Lung (tissue), 11 donors: ENCODE measurements at regions not wholly inside any gene's neighbourhood (a gene's known extent, or its start where the extent isn't known, plus 50 kb on each side); places are given as distances from the start of the nearest gene placed in this dataset.

Experiments used
- ATAC-seq: fragments of 200-7000 bp; cut with Tn5 transposase; one replicate; pipeline ENCODE4 v1.9.1; 2020; ENCODE audit warnings: moderate number of reproducible peaks; ENCODE audit not compliant: insufficient read depth, low FRiP score
- DNase-seq, 3 donors: peaks; one replicate each; pipeline ENCODE4 v3.0.0-alpha.2; 2013 to 2017
- H3K27ac ChIP-seq, 2 donors: one replicate each; pipeline ENCODE4 v1.5.1; 2013; ENCODE audit warnings: mild to moderate bottlenecking in 2 of 2, moderate library complexity in 2 of 2, control low read depth in 1 of 2, inconsistent platforms in 1 of 2, low read depth in 1 of 2, low read length in 1 of 2
- H3K27me3 ChIP-seq, 3 donors: one replicate each; pipeline ENCODE4 v1.5.1; 2013; ENCODE audit warnings: low read length in 2 of 3; ENCODE audit not compliant: control insufficient read depth in 3 of 3, insufficient read depth in 3 of 3
- H3K36me3 ChIP-seq, 4 donors: one replicate each; pipeline ENCODE4 v1.5.1; 2013; ENCODE audit warnings: low read length in 4 of 4, mild to moderate bottlenecking in 1 of 4, moderate library complexity in 1 of 4; ENCODE audit not compliant: control insufficient read depth in 4 of 4, insufficient read depth in 4 of 4
- H3K4me1 ChIP-seq, 5 donors: one replicate each; pipeline ENCODE4 v1.5.1; 2013; ENCODE audit warnings: low read length in 5 of 5, mild to moderate bottlenecking in 2 of 5, moderate library complexity in 1 of 5; ENCODE audit not compliant: control insufficient read depth in 5 of 5, insufficient read depth in 5 of 5
- H3K4me3 ChIP-seq: one replicate; pipeline ENCODE4 v1.5.1; 2013; ENCODE audit warnings: mild to moderate bottlenecking, control low read depth, moderate library complexity
- H3K9ac ChIP-seq, 2 donors: one replicate each; pipeline ENCODE4 v1.5.1; 2013; ENCODE audit warnings: low read length in 2 of 2, control low read depth in 1 of 2; ENCODE audit not compliant: insufficient read depth in 1 of 2
- H3K9me3 ChIP-seq, 4 donors: one replicate each; pipeline ENCODE4 v1.5.1; 2013; ENCODE audit warnings: low read length in 3 of 4, mild to moderate bottlenecking in 1 of 4, moderate library complexity in 1 of 4; ENCODE audit not compliant: control insufficient read depth in 4 of 4, insufficient read depth in 3 of 4
- WGBS, 2 donors: extraction: QIAGEN DNeasy Blood & Tissue Kit; methylation state at CpG; one replicate each; pipeline ENCODE4 v1.1.7; 2013; 5-methylcytosine and 5-hydroxymethylcytosine counted together
- TF ChIP-seq, protein P1 (sequence below): IDR thresholded peaks from 2 replicates; pipeline ENCODE4 v1.5.1; 2012; ENCODE audit warnings: mild to moderate bottlenecking; ENCODE audit errors: control extremely low read depth, extremely low read depth
- donor health status: control.
- donor health status: control.
- donor health status: Bipolar disorder and iron deficiency.
- donor health status: healthy.
- donor health status: DM: yes; HTN: yes; CAD: no.

DNA sequence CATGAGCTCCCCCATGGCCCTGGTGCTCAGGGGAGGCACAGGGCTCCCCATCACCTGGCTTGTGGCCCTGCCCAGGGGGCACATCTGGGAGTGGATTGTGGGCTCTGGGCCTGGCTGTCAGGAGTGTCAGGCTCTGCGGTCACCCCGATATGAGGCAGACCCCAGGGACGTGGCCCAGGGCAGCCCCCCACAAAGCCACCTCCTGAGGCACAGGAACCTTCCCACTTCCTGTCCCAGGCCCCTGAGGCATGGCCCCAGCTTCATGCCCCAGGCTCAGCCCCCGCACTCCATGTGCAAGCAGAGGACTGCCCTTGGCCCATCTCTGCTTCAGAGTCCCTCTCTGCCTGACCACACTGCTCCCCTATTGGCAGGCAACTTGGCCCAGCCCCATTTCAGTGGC is 160.3 kb downstream of the PCTP start:
- H3K27me3 ChIP-seq: no peaks in the 10 kb centered on the region
- TF ChIP-seq, protein P1, sequence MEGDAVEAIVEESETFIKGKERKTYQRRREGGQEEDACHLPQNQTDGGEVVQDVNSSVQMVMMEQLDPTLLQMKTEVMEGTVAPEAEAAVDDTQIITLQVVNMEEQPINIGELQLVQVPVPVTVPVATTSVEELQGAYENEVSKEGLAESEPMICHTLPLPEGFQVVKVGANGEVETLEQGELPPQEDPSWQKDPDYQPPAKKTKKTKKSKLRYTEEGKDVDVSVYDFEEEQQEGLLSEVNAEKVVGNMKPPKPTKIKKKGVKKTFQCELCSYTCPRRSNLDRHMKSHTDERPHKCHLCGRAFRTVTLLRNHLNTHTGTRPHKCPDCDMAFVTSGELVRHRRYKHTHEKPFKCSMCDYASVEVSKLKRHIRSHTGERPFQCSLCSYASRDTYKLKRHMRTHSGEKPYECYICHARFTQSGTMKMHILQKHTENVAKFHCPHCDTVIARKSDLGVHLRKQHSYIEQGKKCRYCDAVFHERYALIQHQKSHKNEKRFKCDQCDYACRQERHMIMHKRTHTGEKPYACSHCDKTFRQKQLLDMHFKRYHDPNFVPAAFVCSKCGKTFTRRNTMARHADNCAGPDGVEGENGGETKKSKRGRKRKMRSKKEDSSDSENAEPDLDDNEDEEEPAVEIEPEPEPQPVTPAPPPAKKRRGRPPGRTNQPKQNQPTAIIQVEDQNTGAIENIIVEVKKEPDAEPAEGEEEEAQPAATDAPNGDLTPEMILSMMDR: no peak
- H3K4me3 ChIP-seq: no peak overlapping the region
- ATAC-seq: no peak
- 92% methylated on average over 4 of the region's 4 CpGs for WGBS, 2 donors
- H3K9ac ChIP-seq: no peak overlapping the region
- no peak for DNase-seq
- H3K36me3 ChIP-seq: no peaks in the 10 kb centered on the region
- no peaks in the 10 kb centered on the region for H3K4me1 ChIP-seq
- H3K9me3 ChIP-seq: peaks cover 0 to 9% (median 0%) of the 10 kb centered on the region in 4 donors
- H3K27ac ChIP-seq: no peak overlapping the region

- Histone ChIP-seq H3K9me3 (peaks cover 0 to 5% (median under 1%) of the 10 kb centered on the region in 4 donors), H3K4me3 (no peak overlapping the region), H3K36me3 (no peaks in the 10 kb centered on the region), H3K27ac (no peak overlapping the region), H3K9ac (no peak overlapping the region), H3K4me1 (no peaks in the 10 kb centered on the region), H3K27me3 (no peaks in the 10 kb centered on the region)
- TF ChIP-seq, protein P1: no peak
- WGBS, 2 donors: 93 to 97% methylated on average over 1 of the region's 1 CpG
- no peak for ATAC-seq
- DNase-seq: no peak
Observed at GRCh38 chr17:55925440-55925839, 174.6 kb downstream of the PCTP start.

DNA sequence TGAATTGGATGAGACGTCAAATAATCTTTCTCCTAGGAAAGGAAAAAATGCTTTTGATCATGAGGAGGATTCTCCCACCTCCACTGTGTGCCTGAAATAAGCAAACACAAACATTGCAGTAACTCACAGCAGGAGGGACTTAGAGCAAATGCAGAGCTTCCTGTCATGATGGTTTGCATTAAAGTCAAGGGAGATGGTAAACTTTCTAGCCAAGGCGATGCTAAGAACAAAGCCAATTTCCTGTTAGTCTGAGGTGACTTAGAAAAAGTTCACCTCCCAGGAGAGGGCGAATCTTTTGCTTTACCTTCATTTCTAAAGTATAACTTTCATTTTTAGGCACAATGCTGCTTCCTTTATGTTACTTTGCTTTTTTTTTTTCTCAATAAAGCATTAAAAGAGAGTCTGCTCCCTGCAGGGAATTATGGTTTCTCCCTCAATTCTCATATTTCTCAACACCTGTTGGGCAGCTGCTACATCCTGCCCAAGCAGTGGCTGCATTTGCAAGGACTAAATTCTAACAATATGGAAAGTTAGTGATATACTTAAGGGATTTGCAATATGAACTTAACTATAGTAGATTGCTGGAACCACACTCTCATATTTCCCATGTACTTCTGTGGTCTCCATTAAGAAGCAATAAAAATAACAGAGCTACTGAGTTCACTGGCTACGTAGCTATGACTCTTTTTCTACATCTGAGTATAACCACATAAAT is 175.6 kb downstream of the PCTP start:
- H3K9me3 ChIP-seq: peaks cover 0 to 5% (median under 1%) of the 10 kb centered on the region in 4 donors
- H3K9ac ChIP-seq: no peak overlapping the region
- H3K27ac ChIP-seq: no peak overlapping the region
- ATAC-seq: no peak
- H3K36me3 ChIP-seq: no peaks in the 10 kb centered on the region
- no peaks in the 10 kb centered on the region for H3K4me1 ChIP-seq
- TF ChIP-seq, protein P1: no peak
- H3K27me3 ChIP-seq: no peaks in the 10 kb centered on the region
- no peak for DNase-seq
- WGBS, 2 donors: 53 to 57% methylated on average over 4 of the region's 4 CpGs
- no peak overlapping the region for H3K4me3 ChIP-seq

- no peaks in the 10 kb centered on the region for H3K4me1 ChIP-seq
Observed at GRCh38 chr17:55930291-55930809, 179.5 kb downstream of the PCTP start.

More at GRCh38 chr17:55930291-55930809, 179.5 kb downstream of the PCTP start:
- DNase-seq: no peak
- H3K27ac ChIP-seq: no peak overlapping the region
- H3K9me3 ChIP-seq: peaks cover 0 to 5% (median under 1%) of the 10 kb centered on the region in 4 donors
- ATAC-seq: no peak
- H3K27me3 ChIP-seq: no peaks in the 10 kb centered on the region
- H3K36me3 ChIP-seq: no peaks in the 10 kb centered on the region
- no peak overlapping the region for H3K9ac ChIP-seq
- TF ChIP-seq, protein P1: no peak
- WGBS, 2 donors: 95 to 100% methylated on average over 1 of the region's 1 CpG
- no peak overlapping the region for H3K4me3 ChIP-seq
